SU-DHL-6 (cell line): ENCODE measurements at regions not wholly inside any gene's neighbourhood (a gene's known extent, or its start where the extent isn't known, plus 50 kb on each side); places are given as distances from the start of the nearest gene placed in this dataset.

ENCODE experiments used
- H2AFZ ChIP-seq: fragments of 200-600 bp; sonication (generic); 2 replicates; pipeline ENCODE4 v1.6.1; 2014; ENCODE audit warnings: low read depth, mild to moderate bottlenecking, moderate library complexity, mixed read lengths, antibody characterized with exemption, low read length; ENCODE audit not compliant: severe bottlenecking
- H3F3A ChIP-seq: fragments of 200-600 bp; shearing (Covaris generic); 2 replicates; pipeline ENCODE4 v1.6.0; 2016; ENCODE audit warnings: antibody characterized with exemption, mild to moderate bottlenecking; ENCODE audit not compliant: insufficient read depth
- H3K27ac ChIP-seq: fragments of 200-600 bp; sonication (generic); 2 replicates; pipeline ENCODE4 v1.5.1; 2016; ENCODE audit warnings: low read depth, mild to moderate bottlenecking, low read length, moderate library complexity, mixed read lengths
- H3K27me3 ChIP-seq: fragments of 200-600 bp; sonication (generic), shearing (Covaris generic); 2 replicates; pipeline ENCODE4 v1.6.0; 2014; ENCODE audit warnings: mild to moderate bottlenecking, low read length
- H3K36me3 ChIP-seq: fragments of 200-600 bp; sonication (generic); 2 replicates; pipeline ENCODE4 v1.6.1; 2014; ENCODE audit warnings: mild to moderate bottlenecking, low read length, mixed read lengths
- H3K4me2 ChIP-seq: fragments of 300-600, 200-600 bp; shearing (Covaris generic), sonication (generic); 2 replicates; pipeline ENCODE4 v1.6.0; 2014; ENCODE audit warnings: low read length, low read depth, mild to moderate bottlenecking; ENCODE audit not compliant: poor library complexity, severe bottlenecking
- H3K4me3 ChIP-seq: fragments of 200-600 bp; sonication (generic); 2 replicates; pipeline ENCODE4 v1.5.1; 2014; ENCODE audit warnings: antibody characterized with exemption, low read length, mild to moderate bottlenecking, mixed read lengths; ENCODE audit not compliant: insufficient read depth, poor library complexity, severe bottlenecking
- H3K79me2 ChIP-seq: fragments of 200-600 bp; sonication (generic); 2 replicates; pipeline ENCODE4 v1.6.1; 2014; ENCODE audit warnings: mild to moderate bottlenecking, low read length, moderate library complexity; ENCODE audit not compliant: insufficient read depth
- H3K9ac ChIP-seq: fragments of 200-600 bp; sonication (generic); 2 replicates; pipeline ENCODE4 v1.7.0; 2014; ENCODE audit warnings: mild to moderate bottlenecking, low read length
- H3K9me2 ChIP-seq: fragments of 200-600 bp; sonication (generic); replicated peaks from 2 replicates; pipeline ENCODE4 v1.6.1; 2014; ENCODE audit warnings: low read length; ENCODE audit not compliant: insufficient read depth
- H3K9me3 ChIP-seq: fragments of 200-600 bp; sonication (generic); 2 replicates; pipeline ENCODE4 v1.6.1; 2014; ENCODE audit warnings: low read length, mixed read lengths; ENCODE audit not compliant: insufficient read depth
- H4K20me1 ChIP-seq: fragments of 200-600 bp; sonication (generic); 2 replicates; pipeline ENCODE4 v1.6.1; 2014; ENCODE audit warnings: low read depth, mild to moderate bottlenecking, antibody characterized with exemption, low read length, moderate library complexity, mixed read lengths
- CTCF ChIP-seq: fragments of 200-600 bp; sonication (generic); IDR thresholded peaks from one replicate; pipeline ENCODE4 v1.5.1; 2017; ENCODE audit warnings: antibody characterized with exemption, mild to moderate bottlenecking, low read length, moderate library complexity; ENCODE audit not compliant: insufficient read depth, poor library complexity, severe bottlenecking
- EZH2phosphoT487 ChIP-seq: fragments of 200-600 bp; sonication (generic), shearing (Covaris generic); conservative IDR thresholded peaks from 2 replicates; pipeline ENCODE4 v1.6.1; 2018; ENCODE audit warnings: mild to moderate bottlenecking, antibody characterized with exemption, low read length, moderate library complexity, mixed read lengths

GRCh38 chr6:134733801-134734200, 216.1 kb downstream of the ALDH8A1 start:
- H4K20me1 ChIP-seq = no peaks in the 10 kb centered on the region
- TF ChIP-seq CTCF (no peak), EZH2phosphoT487 (no peak)

GRCh38 chr6:134732763-134733162, 217.1 kb downstream of the ALDH8A1 start:
- Histone ChIP-seq H3K9me3 (no peaks in the 10 kb centered on the region), H3K9ac (no peak overlapping the region), H3K9me2 (no peaks in the 10 kb centered on the region), H3K4me2 (no peak overlapping the region), H3K27ac (no peak overlapping the region), H3K4me3 (no peak overlapping the region), H4K20me1 (no peaks in the 10 kb centered on the region), H3K79me2 (no peaks in the 10 kb centered on the region), H2AFZ (no peak overlapping the region), H3K36me3 (no peaks in the 10 kb centered on the region), H3F3A (no peaks in the 10 kb centered on the region), H3K27me3 (0 out of 2 replicates have a peak, but pooled peaks cover 1% of the 10 kb centered on the region)
- TF ChIP-seq EZH2phosphoT487 = no peak
- TF ChIP-seq CTCF = no peak

More at GRCh38 chr6:134733801-134734200, 216.1 kb downstream of the ALDH8A1 start:
- H3K9me3 ChIP-seq = no peaks in the 10 kb centered on the region
- no peaks in the 10 kb centered on the region for H3K79me2 ChIP-seq
- H3F3A ChIP-seq = no peaks in the 10 kb centered on the region
- H3K27ac ChIP-seq = no peak overlapping the region
- no peaks in the 10 kb centered on the region for H3K36me3 ChIP-seq
- no peaks in the 10 kb centered on the region for H3K9me2 ChIP-seq
- no peak overlapping the region for H3K4me3 ChIP-seq
- no peak overlapping the region for H2AFZ ChIP-seq
- H3K4me2 ChIP-seq = no peak overlapping the region
- no peak overlapping the region for H3K9ac ChIP-seq
- H3K27me3 ChIP-seq = no peaks in the 10 kb centered on the region

- H4K20me1 ChIP-seq = no peaks in the 10 kb centered on the region
- H3K36me3 ChIP-seq = no peaks in the 10 kb centered on the region
- no peaks in the 10 kb centered on the region for H3K79me2 ChIP-seq
- no peak overlapping the region for H3K27ac ChIP-seq
- H3K27me3 ChIP-seq = 0 out of 2 replicates have a peak, but pooled peaks cover 5% of the 10 kb centered on the region
- TF ChIP-seq CTCF (no peak), EZH2phosphoT487 (no peak)
- no peak overlapping the region for H3K9ac ChIP-seq
- no peak overlapping the region for H2AFZ ChIP-seq
- no peak overlapping the region for H3K4me2 ChIP-seq
- H3F3A ChIP-seq = no peaks in the 10 kb centered on the region
- H3K9me2 ChIP-seq = no peaks in the 10 kb centered on the region
- no peaks in the 10 kb centered on the region for H3K9me3 ChIP-seq
- H3K4me3 ChIP-seq = no peak overlapping the region
These were observed 218.3 kb downstream of the ALDH8A1 start for GRCh38 chr6:134731615-134732014.
